ENCODE measurements at regions not wholly inside any gene's neighbourhood (a gene's known extent, or its start where the extent isn't known, plus 50 kb on each side); places are given as distances from the start of the nearest gene placed in this dataset.
"Not testable (repeated sequence)": the region's sequence is repeated elsewhere in the genome, so short reads cannot be mapped to it uniquely, and the experiment has no call there.

DNA sequence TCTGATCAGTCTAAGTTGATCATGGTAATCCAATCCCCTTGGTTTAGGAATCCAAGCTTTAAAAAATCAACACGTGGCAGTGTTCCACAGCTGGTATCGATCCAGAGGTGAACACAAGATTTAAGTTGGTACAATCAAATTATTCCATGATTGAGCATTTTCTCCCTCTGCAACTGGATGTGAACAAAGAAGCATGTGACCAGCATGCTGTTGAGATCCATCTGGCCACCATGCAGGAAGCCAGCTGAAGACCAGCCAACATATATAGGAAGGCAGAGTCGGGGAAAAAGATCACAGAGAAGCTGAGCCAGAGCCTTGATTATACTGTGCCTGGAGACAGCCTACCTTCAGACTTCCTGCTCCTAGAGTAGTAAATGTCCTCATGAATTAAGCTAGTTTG, 158.3 kb downstream of the SEC23A start:
- Histone ChIP-seq H3K36me3 (ENCODE audit: insufficient read depth, low read depth, low read length) (no peaks in the 10 kb centered on the region), H3K27me3 (ENCODE audit: insufficient read depth, low read length) (no peaks in the 10 kb centered on the region), H3K9ac (ENCODE audit: low read depth, low read length) (no peak overlapping the region), H3K4me3 (ENCODE audit: low read length) (no peak overlapping the region), H3K4me1 (ENCODE audit: insufficient read depth, low read length) (no peaks in the 10 kb centered on the region), H3K9me3 (ENCODE audit: insufficient read depth, low read depth, low read length) (no peaks in the 10 kb centered on the region), H3K27ac (ENCODE audit: low read length) (no peak overlapping the region)

- H3K4me1 ChIP-seq (ENCODE audit: insufficient read depth, low read length): no peaks in the 10 kb centered on the region
- no peak overlapping the region for H3K9ac ChIP-seq (ENCODE audit: low read depth, low read length)
- no peaks in the 10 kb centered on the region for H3K27me3 ChIP-seq (ENCODE audit: insufficient read depth, low read length)
- H3K36me3 ChIP-seq (ENCODE audit: insufficient read depth, low read depth, low read length): no peaks in the 10 kb centered on the region
- no peaks in the 10 kb centered on the region for H3K9me3 ChIP-seq (ENCODE audit: insufficient read depth, low read depth, low read length)
- H3K4me3 ChIP-seq (ENCODE audit: low read length): no peak overlapping the region
- no peak overlapping the region for H3K27ac ChIP-seq (ENCODE audit: low read length)
Observed at GRCh38 chr14:38941488-38941887, 161.5 kb downstream of the SEC23A start.

DNA sequence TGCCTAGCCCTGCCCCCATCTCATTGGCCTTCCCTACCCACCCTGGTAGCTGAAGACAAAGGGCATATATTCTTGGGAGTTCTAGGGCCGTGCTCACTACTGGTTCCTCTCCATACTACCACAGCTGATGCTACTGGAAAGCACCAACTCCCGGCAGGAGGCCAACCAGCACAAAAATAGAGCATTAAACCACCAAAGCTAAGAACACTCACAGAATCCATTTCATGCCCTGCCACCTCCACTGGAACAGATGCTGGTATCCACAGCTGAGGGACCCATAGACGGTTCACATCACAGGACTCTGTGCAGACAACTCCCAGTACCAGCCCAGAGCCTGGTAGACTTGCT, 170.4 kb downstream of the SEC23A start:
- not testable (repeated sequence) for H3K4me1 ChIP-seq (ENCODE audit: insufficient read depth, low read length); H3K9me3 ChIP-seq (ENCODE audit: insufficient read depth, low read depth, low read length); H3K4me3 ChIP-seq (ENCODE audit: low read length); H3K9ac ChIP-seq (ENCODE audit: low read depth, low read length); H3K27ac ChIP-seq (ENCODE audit: low read length); H3K36me3 ChIP-seq (ENCODE audit: insufficient read depth, low read depth, low read length); H3K27me3 ChIP-seq (ENCODE audit: insufficient read depth, low read length)

DNA sequence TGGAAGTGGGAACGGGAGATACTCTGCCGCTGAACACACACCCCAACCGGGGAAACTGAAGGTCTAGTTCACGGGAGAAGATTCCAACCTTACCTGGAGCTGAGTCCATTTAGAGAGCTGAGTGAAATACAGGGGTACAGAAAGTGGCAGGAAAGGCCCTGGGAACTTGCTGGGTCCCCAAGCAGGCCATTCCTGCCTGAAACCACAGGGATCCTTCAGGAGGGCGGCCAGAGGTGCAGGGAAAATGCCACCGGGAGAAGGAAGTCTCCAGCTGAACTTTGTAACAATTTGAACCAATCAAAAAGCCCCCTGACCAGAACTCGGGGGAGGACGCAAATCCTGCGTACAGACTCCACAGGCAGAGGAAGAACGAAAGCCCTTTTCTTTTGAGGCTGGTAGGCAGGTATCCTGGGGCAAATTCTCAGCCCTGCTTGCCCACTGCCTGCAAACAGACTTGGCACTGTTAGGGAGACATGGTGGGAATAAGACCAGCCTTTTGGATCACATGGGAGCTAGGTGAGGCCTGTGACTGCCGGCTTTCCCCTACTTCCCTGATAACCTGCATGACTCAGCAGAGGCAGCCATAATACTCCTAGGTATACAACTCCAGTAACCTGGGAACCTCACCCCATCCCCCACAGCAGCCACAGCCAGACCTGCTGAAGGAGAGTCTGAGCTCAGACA, 170.9 kb downstream of the SEC23A start:
- no peak overlapping the region for H3K4me3 ChIP-seq (ENCODE audit: low read length)
- H3K9ac ChIP-seq (ENCODE audit: low read depth, low read length): no peak overlapping the region
- peaks cover 9% of the 10 kb centered on the region; the same call in 1 of the 2 replicates for H3K4me1 ChIP-seq (ENCODE audit: insufficient read depth, low read length)
- no peaks in the 10 kb centered on the region for H3K27me3 ChIP-seq (ENCODE audit: insufficient read depth, low read length)
- no peaks in the 10 kb centered on the region for H3K9me3 ChIP-seq (ENCODE audit: insufficient read depth, low read depth, low read length)
- H3K27ac ChIP-seq (ENCODE audit: low read length): peak overlapping the region; percentile 32
- no peaks in the 10 kb centered on the region for H3K36me3 ChIP-seq (ENCODE audit: insufficient read depth, low read depth, low read length)

DNA sequence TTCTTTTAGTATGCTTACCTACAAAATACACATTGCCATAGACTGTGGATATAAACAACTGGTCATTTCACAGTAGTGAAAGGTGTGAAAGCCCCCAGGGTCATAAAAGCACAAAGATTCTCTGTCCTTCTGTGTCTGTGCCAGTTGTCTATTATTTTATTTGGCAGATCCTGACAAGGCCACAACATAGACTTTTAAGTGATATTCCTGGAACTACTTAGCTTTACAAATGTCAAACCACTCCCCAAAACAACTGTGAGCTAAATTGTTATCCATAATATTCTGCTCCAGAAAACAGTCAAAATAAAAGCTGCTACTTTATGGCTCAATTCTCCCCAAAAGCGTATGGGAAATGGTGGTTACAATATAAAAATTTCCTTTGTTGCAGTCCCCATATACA, 172.1 kb downstream of the SEC23A start:
- Histone ChIP-seq H3K9ac (ENCODE audit: low read depth, low read length) (no peak overlapping the region), H3K9me3 (ENCODE audit: insufficient read depth, low read depth, low read length) (no peaks in the 10 kb centered on the region), H3K36me3 (ENCODE audit: insufficient read depth, low read depth, low read length) (no peaks in the 10 kb centered on the region), H3K27ac (ENCODE audit: low read length) (no peak overlapping the region), H3K4me3 (ENCODE audit: low read length) (no peak overlapping the region), H3K27me3 (ENCODE audit: insufficient read depth, low read length) (no peaks in the 10 kb centered on the region), H3K4me1 (ENCODE audit: insufficient read depth, low read length) (peaks cover 9% of the 10 kb centered on the region; the same call in 1 of the 2 replicates)

DNA sequence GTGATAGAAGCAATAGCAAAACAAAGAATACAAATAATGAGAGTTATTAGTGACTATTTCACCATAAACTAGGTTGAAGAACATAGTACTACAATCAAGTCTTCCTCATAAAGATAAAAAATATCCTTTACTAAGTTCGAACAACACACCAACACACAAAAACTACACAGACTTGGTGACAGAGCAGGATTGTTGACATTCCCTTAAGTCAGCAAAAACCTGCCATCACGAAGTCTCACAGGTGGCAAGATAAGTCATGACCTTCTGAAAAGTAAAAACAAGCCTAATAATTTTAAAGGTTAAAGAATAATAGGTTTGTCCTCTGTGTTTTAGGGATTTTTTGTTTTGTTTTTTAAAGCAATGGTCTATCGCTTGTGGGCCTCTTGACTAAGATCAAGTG, 173.0 kb downstream of the SEC23A start:
- no peaks in the 10 kb centered on the region for H3K27me3 ChIP-seq (ENCODE audit: insufficient read depth, low read length)
- no peaks in the 10 kb centered on the region for H3K36me3 ChIP-seq (ENCODE audit: insufficient read depth, low read depth, low read length)

DNA sequence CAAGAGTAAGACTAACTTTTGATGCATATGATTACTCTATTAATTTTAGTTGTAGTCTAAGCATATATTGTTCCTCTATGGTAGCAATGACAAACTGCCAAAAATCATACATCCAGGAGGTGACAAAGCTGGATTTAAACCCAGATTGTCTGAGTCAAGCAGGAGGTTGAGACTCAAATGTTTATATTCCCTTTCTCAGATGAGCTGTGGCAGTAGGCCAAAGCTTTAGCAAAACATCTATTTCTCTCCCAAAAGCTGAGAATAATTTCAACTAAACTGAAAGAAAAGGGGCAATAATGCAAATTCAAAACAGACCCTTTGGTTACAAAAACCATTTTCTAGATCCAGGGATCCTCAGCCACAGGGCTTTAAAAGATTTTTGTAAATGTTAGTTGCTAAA, 173.6 kb downstream of the SEC23A start:
- Histone ChIP-seq H3K4me3 (ENCODE audit: low read length) (no peak overlapping the region), H3K36me3 (ENCODE audit: insufficient read depth, low read depth, low read length) (no peaks in the 10 kb centered on the region), H3K9ac (ENCODE audit: low read depth, low read length) (no peak overlapping the region), H3K4me1 (ENCODE audit: insufficient read depth, low read length) (peaks cover 9% of the 10 kb centered on the region; the same call in 1 of the 2 replicates), H3K27ac (ENCODE audit: low read length) (no peak overlapping the region), H3K27me3 (ENCODE audit: insufficient read depth, low read length) (no peaks in the 10 kb centered on the region), H3K9me3 (ENCODE audit: insufficient read depth, low read depth, low read length) (no peaks in the 10 kb centered on the region)

More for the DNA sequence above, 173.0 kb downstream of the SEC23A start:
- Histone ChIP-seq H3K9ac (ENCODE audit: low read depth, low read length) (no peak overlapping the region), H3K9me3 (ENCODE audit: insufficient read depth, low read depth, low read length) (no peaks in the 10 kb centered on the region), H3K4me1 (ENCODE audit: insufficient read depth, low read length) (peaks cover 9% of the 10 kb centered on the region; the same call in 1 of the 2 replicates), H3K27ac (ENCODE audit: low read length) (no peak overlapping the region), H3K4me3 (ENCODE audit: low read length) (no peak overlapping the region)

DNA sequence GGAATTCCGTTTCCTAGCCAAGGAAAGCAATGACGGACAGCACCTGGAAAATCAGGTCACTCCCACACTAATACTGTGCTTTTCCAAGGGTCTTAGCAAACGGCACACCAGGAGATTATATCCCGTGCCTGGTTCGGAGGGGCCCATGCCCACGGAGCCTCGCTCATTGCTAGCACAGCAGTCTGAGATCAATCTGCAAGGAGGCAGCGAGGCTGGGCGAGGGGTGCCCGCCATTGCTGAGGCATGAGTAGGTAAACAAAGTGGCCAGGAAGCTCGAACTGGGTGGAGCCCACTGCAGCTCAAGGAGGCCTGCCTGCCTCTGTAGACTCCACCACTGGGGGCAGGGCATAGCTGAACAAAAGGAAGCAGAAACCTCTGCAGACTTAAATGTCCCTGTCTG, 181.1 kb downstream of the SEC23A start:
- not testable (repeated sequence) for H3K4me3 ChIP-seq (ENCODE audit: low read length); H3K27me3 ChIP-seq (ENCODE audit: insufficient read depth, low read length)

GRCh38 chr14:38915125-38915524, 187.9 kb downstream of the SEC23A start:
- Histone ChIP-seq H3K9me3 (ENCODE audit: insufficient read depth, low read depth, low read length) (no peaks in the 10 kb centered on the region), H3K9ac (ENCODE audit: low read depth, low read length) (no peak overlapping the region), H3K27ac (ENCODE audit: low read length) (no peak overlapping the region), H3K27me3 (ENCODE audit: insufficient read depth, low read length) (no peaks in the 10 kb centered on the region), H3K36me3 (ENCODE audit: insufficient read depth, low read depth, low read length) (no peaks in the 10 kb centered on the region), H3K4me1 (ENCODE audit: insufficient read depth, low read length) (no peaks in the 10 kb centered on the region), H3K4me3 (ENCODE audit: low read length) (no peak overlapping the region)

More for the DNA sequence above, 181.1 kb downstream of the SEC23A start:
- not testable (repeated sequence) for H3K27ac ChIP-seq (ENCODE audit: low read length); H3K9ac ChIP-seq (ENCODE audit: low read depth, low read length); H3K36me3 ChIP-seq (ENCODE audit: insufficient read depth, low read depth, low read length); H3K4me1 ChIP-seq (ENCODE audit: insufficient read depth, low read length); H3K9me3 ChIP-seq (ENCODE audit: insufficient read depth, low read depth, low read length)

- H3K4me3 ChIP-seq (ENCODE audit: low read length): no peak overlapping the region
- H3K9me3 ChIP-seq (ENCODE audit: insufficient read depth, low read depth, low read length): no peaks in the 10 kb centered on the region
Observed at GRCh38 chr14:38910092-38910491, 192.9 kb downstream of the SEC23A start.

DNA sequence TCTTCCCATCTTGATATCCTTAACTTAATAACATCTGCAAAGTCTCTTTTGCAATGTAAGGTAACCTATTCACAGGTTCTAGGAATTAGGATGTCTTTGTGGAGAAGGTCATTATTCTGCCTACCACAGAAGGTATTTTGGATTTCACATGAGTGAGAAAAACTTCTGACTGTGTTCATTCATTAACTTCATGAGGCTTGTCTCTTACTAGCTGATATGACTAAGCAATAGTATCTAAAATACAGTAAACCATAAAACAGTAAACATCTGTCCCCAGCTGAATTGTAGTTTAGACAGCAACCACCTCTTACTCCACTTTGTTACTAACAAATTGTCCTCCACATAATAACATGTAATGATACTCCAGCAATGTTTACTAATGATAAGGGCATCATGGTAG, 198.1 kb downstream of the SEC23A start:
- Histone ChIP-seq H3K9ac (ENCODE audit: low read depth, low read length) (no peak overlapping the region), H3K4me3 (ENCODE audit: low read length) (no peak overlapping the region), H3K27me3 (ENCODE audit: insufficient read depth, low read length) (no peaks in the 10 kb centered on the region), H3K4me1 (ENCODE audit: insufficient read depth, low read length) (no peaks in the 10 kb centered on the region), H3K9me3 (ENCODE audit: insufficient read depth, low read depth, low read length) (no peaks in the 10 kb centered on the region), H3K27ac (ENCODE audit: low read length) (no peak overlapping the region), H3K36me3 (ENCODE audit: insufficient read depth, low read depth, low read length) (no peaks in the 10 kb centered on the region)

More at GRCh38 chr14:38910092-38910491, 192.9 kb downstream of the SEC23A start:
- H3K9ac ChIP-seq (ENCODE audit: low read depth, low read length): no peak overlapping the region
- no peaks in the 10 kb centered on the region for H3K27me3 ChIP-seq (ENCODE audit: insufficient read depth, low read length)
- no peak overlapping the region for H3K27ac ChIP-seq (ENCODE audit: low read length)
- H3K36me3 ChIP-seq (ENCODE audit: insufficient read depth, low read depth, low read length): no peaks in the 10 kb centered on the region
- H3K4me1 ChIP-seq (ENCODE audit: insufficient read depth, low read length): no peaks in the 10 kb centered on the region

- no peaks in the 10 kb centered on the region for H3K36me3 ChIP-seq (ENCODE audit: insufficient read depth, low read depth, low read length)
- H3K4me3 ChIP-seq (ENCODE audit: low read length): no peak overlapping the region
- no peaks in the 10 kb centered on the region for H3K9me3 ChIP-seq (ENCODE audit: insufficient read depth, low read depth, low read length)
- no peak overlapping the region for H3K27ac ChIP-seq (ENCODE audit: low read length)
- no peaks in the 10 kb centered on the region for H3K27me3 ChIP-seq (ENCODE audit: insufficient read depth, low read length)
- H3K9ac ChIP-seq (ENCODE audit: low read depth, low read length): no peak overlapping the region
- no peaks in the 10 kb centered on the region for H3K4me1 ChIP-seq (ENCODE audit: insufficient read depth, low read length)
Observed at GRCh38 chr14:38901791-38902190, 201.2 kb downstream of the SEC23A start.

Measured in iPS-20b (cell line).